ENCODE measurements at regions not wholly inside any gene's neighbourhood (a gene's known extent, or its start where the extent isn't known, plus 50 kb on each side); places are given as distances from the start of the nearest gene placed in this dataset.
"Not testable (repeated sequence)": the region's sequence is repeated elsewhere in the genome, so short reads cannot be mapped to it uniquely, and the experiment has no call there.

DNA sequence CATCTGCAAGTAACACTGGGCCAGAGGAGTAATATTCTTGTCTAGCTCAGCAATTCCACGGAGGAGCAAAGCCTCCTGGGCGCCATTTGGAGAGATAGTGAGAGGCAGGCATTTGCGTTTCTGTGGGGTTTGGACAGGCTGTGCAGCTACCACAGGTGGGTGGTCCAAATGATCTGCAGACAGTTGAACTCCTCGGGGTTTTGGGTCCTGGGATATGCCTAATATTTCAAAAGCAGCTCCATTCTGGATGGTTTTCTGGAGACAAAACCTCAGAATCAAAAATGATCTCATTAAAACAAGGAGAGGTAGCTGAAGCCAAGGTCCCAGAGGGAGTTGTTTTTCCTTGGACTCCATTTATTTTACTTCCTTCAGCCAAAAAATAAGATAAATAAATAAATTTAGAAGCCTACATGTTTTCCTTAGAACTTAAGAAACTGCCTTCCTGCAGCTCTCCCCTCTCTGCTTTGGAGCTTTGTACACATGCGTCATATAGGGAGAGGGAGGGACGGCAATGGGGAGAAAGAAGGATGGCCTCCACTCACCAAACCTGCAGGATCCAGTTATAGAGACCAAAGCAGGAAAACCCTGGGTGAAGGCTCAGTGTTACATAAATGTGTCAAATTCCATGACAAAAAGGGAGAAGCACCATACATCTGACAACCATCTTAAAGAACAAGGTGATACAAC is 227.3 kb upstream of the DAAM1 start:
- no peak for DNase-seq

- DNase-seq, result peak; percentile 78
These were observed 224.4 kb upstream of the DAAM1 start for GRCh38 chr14:58963873-58964597.

- DNase-seq, result no peak
These were observed 223.9 kb upstream of the DAAM1 start for GRCh38 chr14:58964598-58964928.

GRCh38 chr14:58965601-58966000 is 222.9 kb upstream of the DAAM1 start:
- no peak for DNase-seq

DNA sequence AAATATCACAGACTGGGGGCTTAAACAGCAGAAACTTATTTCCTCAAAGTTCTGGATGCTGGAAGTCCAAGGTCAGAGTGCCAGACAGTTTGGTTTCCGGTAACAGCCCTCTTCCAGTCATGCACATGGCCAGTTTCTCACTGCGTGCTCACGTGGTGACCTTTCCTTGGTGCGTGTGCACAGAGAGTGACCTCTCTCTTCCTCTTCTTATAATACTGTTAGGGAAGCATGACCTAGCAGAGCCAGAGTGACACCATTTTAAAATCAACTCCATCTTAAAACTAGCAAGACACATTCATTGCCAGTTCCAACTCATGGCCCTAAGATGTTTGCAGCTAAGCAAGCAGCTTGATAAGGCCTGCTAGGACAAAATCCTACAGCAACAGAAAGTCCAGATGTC is 221.5 kb upstream of the DAAM1 start:
- no peak for DNase-seq

GRCh38 chr14:58969951-58970751 is 218.3 kb upstream of the DAAM1 start:
- DNase-seq, result no peak

DNA sequence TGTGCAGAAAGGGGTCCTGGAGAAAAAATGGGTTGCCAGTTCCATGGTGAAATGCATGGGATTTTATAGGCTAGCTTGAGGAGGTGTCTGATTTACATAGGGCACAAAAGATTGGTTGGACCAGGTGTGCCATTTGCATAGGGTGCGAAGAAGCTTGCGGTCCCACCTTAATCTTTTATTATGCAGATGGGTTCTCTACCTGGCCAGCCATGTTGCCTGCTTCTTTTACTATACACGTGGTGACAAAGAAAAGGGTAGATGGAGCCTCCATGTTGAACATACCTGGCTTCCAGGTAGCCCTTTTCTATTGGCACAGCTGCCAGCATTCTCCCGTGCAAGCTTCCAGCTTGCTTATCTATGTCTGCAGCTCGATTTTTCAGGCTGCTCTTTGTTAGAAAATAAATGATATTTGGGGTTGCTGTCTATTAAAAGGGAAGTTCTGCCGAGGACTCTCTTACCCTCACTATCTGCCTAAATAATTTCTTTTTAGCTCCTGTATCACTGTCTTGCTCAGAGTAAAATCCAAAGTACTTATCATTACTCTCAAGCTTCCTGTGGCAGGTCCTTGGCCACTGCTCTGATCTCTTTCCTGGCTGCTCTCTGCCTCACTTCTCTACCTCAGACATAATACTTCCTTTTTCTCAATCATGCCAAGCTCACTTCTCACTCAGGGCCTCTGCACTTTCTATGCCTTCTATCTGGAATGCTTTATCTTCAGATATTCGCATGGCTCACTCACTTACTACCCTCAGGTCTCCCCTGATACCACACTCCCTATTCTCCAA is 216.0 kb upstream of the DAAM1 start:
- no peak for DNase-seq

- DNase-seq, result no peak
These were observed 211.1 kb upstream of the DAAM1 start for GRCh38 chr14:58977366-58977765.

GRCh38 chr14:58978343-58978742 is 210.1 kb upstream of the DAAM1 start:
- DNase-seq, result no peak

DNA sequence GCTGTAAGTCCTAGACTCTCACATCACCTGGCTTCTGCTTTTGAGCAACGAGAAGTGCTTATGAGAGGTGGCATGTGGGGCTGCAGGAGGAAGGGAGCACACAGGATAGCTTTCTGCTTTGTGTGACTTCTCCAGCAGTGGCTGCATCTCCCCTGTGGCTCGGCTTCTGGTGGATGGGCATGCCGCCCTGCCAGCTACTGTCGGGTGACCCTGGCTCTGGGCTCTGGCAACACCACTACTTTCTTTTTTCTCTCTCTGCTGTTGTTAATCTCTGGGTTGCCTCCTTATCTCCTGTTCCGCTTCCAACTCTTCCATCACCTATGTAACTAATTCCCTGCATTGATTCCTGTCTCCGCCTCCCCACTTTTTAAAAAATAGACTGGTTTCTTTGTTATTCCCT is 209.1 kb upstream of the DAAM1 start:
- DNase-seq, result no peak

GRCh38 chr14:58981840-58982239 is 206.6 kb upstream of the DAAM1 start:
- no peak for DNase-seq

GRCh38 chr14:58985786-58986185 is 202.7 kb upstream of the DAAM1 start:
- DNase-seq, result no peak

GRCh38 chr14:58987591-58987990 is 200.9 kb upstream of the DAAM1 start:
- no peak for DNase-seq

DNA sequence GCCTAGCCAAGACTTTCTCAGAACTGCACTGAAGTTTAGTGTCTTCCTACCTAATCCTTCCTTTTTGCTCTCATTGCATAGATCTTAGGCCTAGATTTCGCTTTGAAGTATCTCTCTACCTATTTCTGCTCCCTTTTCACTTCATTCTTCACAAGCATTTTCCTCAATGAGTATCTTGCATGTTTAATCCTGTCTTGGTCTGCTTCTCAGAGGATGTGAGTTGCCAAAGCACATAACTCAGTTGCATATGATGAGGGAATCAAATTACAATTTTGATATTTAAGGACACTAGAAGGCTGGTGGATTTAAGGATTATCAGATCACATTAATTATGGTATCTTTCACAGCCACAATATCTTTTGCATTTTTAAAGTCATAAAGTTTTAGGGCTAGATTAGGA is 195.5 kb upstream of the DAAM1 start:
- DNase-seq, result no peak

- no peak for DNase-seq
These were observed 194.3 kb upstream of the DAAM1 start for GRCh38 chr14:58994130-58994529.

DNA sequence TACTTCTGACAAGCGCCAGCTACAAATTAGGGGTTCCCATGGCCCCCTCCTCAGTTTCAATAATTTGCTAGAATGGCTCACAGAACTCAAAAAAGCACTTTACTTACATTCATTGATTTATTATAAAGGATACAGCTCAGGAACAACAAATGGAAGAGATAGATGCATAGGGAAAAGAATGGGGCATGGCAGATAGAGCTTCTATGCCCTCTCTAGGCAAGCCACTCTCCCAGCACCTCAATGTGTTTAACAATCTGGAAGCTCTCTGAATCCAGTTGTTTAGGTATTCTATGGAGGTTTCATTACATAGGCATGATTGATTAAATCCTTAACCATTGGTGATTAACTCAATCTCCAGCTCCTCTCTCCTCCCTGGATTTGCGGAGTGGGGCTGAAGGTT is 184.5 kb upstream of the DAAM1 start:
- no peak for DNase-seq

GRCh38 chr14:59006179-59006578 is 182.3 kb upstream of the DAAM1 start:
- not testable (repeated sequence) for DNase-seq

- no peak for DNase-seq
These were observed 178.5 kb upstream of the DAAM1 start for GRCh38 chr14:59009967-59010366.

- DNase-seq, result no peak
These were observed 174.7 kb upstream of the DAAM1 start for GRCh38 chr14:59013672-59014298.

- DNase-seq, result no peak
These were observed 173.0 kb upstream of the DAAM1 start for GRCh38 chr14:59015482-59015881.

- no peak for DNase-seq
These were observed 171.0 kb upstream of the DAAM1 start for GRCh38 chr14:59017285-59017965.

- no peak for DNase-seq
These were observed 170.0 kb upstream of the DAAM1 start for GRCh38 chr14:59018460-59018859.
